Thymus (tissue), 11 donors: ENCODE measurements at regions not wholly inside any gene's neighbourhood (a gene's known extent, or its start where the extent isn't known, plus 50 kb on each side); places are given as distances from the start of the nearest gene placed in this dataset.

Source experiments
- DNase-seq, 9 donors: peaks; one replicate each; pipeline ENCODE4 v3.0.0-alpha.2; 2013; ENCODE audit warnings: low spot score in 9 of 9, low read depth in 6 of 9, missing footprints in 1 of 9
- H3K27ac ChIP-seq, 2 donors: one replicate each; pipeline ENCODE4 v1.5.1; 2013; ENCODE audit warnings: control low read depth in 1 of 2, low read depth in 1 of 2, low read length in 1 of 2, mild to moderate bottlenecking in 1 of 2, moderate library complexity in 1 of 2
- H3K27me3 ChIP-seq, 2 donors: one replicate each; pipeline ENCODE4 v1.5.1; 2013; ENCODE audit warnings: low read length in 1 of 2; ENCODE audit not compliant: control insufficient read depth in 2 of 2, insufficient read depth in 1 of 2
- H3K36me3 ChIP-seq, 2 donors: one replicate each; pipeline ENCODE4 v1.5.1; 2013; ENCODE audit warnings: low read length in 1 of 2, mild to moderate bottlenecking in 1 of 2, moderate library complexity in 1 of 2; ENCODE audit not compliant: control insufficient read depth in 2 of 2, insufficient read depth in 2 of 2
- H3K4me1 ChIP-seq, 2 donors: one replicate each; pipeline ENCODE4 v1.5.1; 2013; ENCODE audit warnings: low read length in 2 of 2; ENCODE audit not compliant: control insufficient read depth in 2 of 2, insufficient read depth in 2 of 2
- H3K4me3 ChIP-seq, 2 donors: one replicate each; pipeline ENCODE4 v1.5.1; 2013; ENCODE audit warnings: low read length in 2 of 2, control low read depth in 1 of 2, mild to moderate bottlenecking in 1 of 2
- H3K9me3 ChIP-seq, 2 donors: one replicate each; pipeline ENCODE4 v1.5.1; 2013; ENCODE audit warnings: low read length in 1 of 2, mild to moderate bottlenecking in 1 of 2; ENCODE audit not compliant: control insufficient read depth in 2 of 2, insufficient read depth in 1 of 2
- WGBS: extraction: QIAGEN DNeasy Blood & Tissue Kit; methylation state at CpG from one replicate; pipeline ENCODE4 v1.1.7; 2013; 5-methylcytosine and 5-hydroxymethylcytosine counted together
- donor health status: healthy.

DNA sequence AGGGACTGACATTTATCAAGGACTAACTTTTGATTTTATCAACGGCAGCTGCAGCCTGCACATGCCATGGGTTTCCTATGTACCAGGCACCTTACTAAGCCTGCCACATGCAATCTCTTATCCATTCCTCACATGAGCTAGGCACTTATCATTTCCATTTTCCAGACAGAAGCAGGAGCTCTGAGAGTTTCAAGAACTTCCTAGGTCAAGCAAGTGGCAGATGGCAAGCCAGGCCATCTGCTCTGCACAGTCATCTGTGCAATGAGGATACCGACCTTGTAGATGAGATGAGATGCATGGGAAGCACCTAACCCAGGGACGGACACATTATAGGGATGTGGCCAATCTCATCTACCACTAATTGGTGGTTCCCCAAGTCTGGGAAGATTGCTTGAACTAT lies 339.4 kb upstream of the USP24 start:
- no peaks in the 10 kb centered on the region for H3K4me1 ChIP-seq
- WGBS = 92% methylated on average over 3 of the region's 3 CpGs
- no peak overlapping the region for H3K4me3 ChIP-seq
- no peaks in the 10 kb centered on the region for H3K36me3 ChIP-seq
- no peak for DNase-seq
- no peaks in the 10 kb centered on the region for H3K9me3 ChIP-seq
- H3K27ac ChIP-seq = no peak overlapping the region
- H3K27me3 ChIP-seq = no peaks in the 10 kb centered on the region

DNA sequence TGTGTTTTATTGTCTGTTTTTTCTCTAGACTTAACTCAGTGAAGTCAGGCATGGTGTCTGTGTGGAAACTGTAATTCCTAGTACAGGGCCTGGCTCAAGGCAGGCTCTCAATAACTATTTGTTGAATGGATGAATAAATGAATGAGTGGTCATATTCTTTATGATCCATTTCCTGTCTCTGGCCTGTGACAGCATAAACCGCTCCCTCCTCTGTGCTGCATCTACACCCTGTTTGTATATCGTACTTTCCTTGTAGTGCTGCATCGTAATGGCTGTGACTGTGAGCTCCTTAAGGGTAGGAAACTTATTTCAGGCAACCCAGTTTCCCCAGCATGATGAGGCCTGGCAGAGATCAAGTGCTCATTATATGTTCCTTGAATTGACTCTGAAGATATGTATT lies 337.5 kb upstream of the USP24 start:
- H3K27me3 ChIP-seq = no peaks in the 10 kb centered on the region
- H3K9me3 ChIP-seq = no peaks in the 10 kb centered on the region
- no peak overlapping the region for H3K4me3 ChIP-seq
- H3K4me1 ChIP-seq = no peaks in the 10 kb centered on the region
- DNase-seq = no peak
- no peaks in the 10 kb centered on the region for H3K36me3 ChIP-seq
- H3K27ac ChIP-seq = no peak overlapping the region
- 98% methylated on average over 3 of the region's 3 CpGs for WGBS

DNA sequence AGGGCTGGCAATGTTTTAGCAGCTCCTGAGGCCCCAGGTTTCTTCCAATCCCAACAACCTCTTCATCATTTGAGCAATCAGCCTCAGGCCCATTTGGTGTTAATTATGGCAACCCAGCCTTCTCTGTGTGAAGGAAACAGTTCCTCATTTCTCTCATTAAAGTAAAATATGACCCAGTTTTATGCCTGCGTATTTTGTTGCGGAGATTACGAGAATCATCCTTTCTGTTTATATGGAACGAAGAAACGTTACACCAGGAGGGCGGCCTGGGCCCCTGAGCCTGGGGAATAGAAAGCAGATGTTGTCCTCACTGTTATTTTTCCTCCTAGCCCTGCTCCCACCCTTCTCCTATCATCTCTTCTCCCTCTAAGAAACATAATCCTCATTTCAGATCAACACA lies 332.2 kb upstream of the USP24 start:
- Histone ChIP-seq H3K9me3 (no peaks in the 10 kb centered on the region), H3K27ac (no peak overlapping the region), H3K4me3 (no peak overlapping the region), H3K36me3 (no peaks in the 10 kb centered on the region), H3K27me3 (no peaks in the 10 kb centered on the region), H3K4me1 (no peaks in the 10 kb centered on the region)
- no peak for DNase-seq
- WGBS = 95% methylated on average over 6 of the region's 6 CpGs

DNA sequence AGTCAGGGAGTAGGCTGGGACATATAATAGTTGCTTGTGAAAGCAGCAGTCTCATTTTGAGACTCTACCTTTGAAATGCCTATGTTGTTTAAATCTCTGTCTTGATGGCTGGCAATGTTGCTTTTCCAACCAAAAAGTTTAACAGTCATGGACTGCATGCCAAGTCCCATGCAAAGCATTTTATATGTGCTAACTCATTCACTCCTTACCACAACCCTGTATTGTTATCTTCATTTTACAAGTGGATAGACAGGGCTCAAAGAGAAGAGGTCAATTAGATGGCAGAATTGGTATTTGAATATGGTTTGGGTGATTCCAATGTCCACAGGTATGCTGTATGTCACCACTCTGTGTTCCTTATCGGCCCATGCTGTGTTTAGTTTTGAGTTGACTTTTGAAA lies 331.4 kb upstream of the USP24 start:
- H3K9me3 ChIP-seq = no peaks in the 10 kb centered on the region
- WGBS = 99% methylated on average over 1 of the region's 1 CpG
- H3K27ac ChIP-seq = no peak overlapping the region
- no peak overlapping the region for H3K4me3 ChIP-seq
- H3K4me1 ChIP-seq = no peaks in the 10 kb centered on the region
- no peak for DNase-seq
- no peaks in the 10 kb centered on the region for H3K36me3 ChIP-seq
- no peaks in the 10 kb centered on the region for H3K27me3 ChIP-seq

DNA sequence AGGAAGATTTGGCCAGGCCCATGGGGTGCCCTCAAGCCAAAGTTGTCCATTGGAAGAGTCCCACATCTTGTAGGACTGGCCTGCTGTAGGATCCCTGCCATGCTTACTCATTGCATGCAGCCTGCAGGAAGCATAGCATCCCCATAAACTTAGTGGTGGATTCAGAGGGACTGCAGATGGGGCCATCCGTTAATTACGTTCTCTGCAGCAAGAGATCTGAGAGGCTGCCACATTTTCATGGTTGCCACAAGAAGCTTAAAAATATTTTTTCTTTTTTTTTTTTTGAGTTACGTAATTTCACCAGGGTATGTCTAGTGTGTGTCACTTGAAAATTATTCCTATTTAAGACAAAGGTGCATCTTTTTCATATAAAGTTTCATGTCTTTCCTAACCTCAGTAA lies 329.7 kb upstream of the USP24 start:
- H3K27me3 ChIP-seq = no peaks in the 10 kb centered on the region
- H3K9me3 ChIP-seq = no peaks in the 10 kb centered on the region
- no peaks in the 10 kb centered on the region for H3K36me3 ChIP-seq
- no peaks in the 10 kb centered on the region for H3K4me1 ChIP-seq
- DNase-seq = no peak
- no peak overlapping the region for H3K27ac ChIP-seq
- 93% methylated on average over 3 of the region's 3 CpGs for WGBS
- no peak overlapping the region for H3K4me3 ChIP-seq

DNA sequence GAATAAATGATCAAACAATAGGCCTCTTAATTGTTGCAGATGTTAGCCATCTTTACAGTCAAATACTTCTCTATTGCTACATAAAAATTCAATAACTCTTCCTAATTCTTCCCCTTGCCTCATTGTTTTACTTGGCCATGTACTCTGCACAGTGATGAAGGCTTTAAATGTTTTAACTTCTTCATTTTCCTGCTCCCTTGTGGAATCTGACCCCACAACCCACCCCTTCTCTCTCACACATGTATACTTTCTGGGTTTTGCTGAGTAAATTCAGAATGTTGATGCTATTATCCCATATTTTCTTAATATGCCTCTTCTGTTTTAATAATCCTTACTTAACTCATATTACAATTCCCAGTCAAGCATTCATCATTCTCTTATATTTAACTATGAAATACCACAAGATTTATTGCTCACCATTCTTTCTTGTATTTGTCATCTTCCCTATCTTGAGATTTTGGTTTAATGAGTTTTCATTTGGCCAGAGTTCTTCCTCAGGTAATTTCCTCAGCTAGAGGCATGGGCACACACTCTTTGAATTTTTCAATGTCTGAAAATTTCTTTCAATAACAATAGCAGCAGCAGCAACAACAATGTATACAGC lies 327.8 kb upstream of the USP24 start:
- Histone ChIP-seq H3K4me1 (no peaks in the 10 kb centered on the region), H3K27me3 (no peaks in the 10 kb centered on the region), H3K36me3 (no peaks in the 10 kb centered on the region), H3K9me3 (no peaks in the 10 kb centered on the region), H3K27ac (no peak overlapping the region), H3K4me3 (no peak overlapping the region)
- DNase-seq = no peak

DNA sequence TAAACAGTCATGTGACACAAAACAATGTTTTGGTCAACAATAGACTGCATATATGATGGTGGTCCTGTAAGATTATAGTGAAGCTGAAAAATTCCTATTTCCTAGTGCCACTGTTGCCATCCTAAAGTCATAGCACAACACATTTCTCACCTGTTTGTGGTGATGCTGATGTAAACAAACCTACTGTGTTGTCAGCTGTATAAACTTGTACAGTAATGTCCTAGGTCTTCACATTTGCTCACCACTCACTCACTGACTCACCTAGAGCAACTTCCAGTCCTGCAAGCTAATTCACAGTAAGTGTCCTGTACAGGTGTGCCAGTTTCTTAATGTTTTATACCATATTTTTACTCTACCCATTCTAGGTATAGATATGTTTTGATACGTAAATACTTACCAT lies 326.1 kb upstream of the USP24 start:
- H3K4me1 ChIP-seq = peaks cover 0 to 2% of the 10 kb centered on the region in 2 donors
- 99% methylated on average over 1 of the region's 1 CpG for WGBS

DNA sequence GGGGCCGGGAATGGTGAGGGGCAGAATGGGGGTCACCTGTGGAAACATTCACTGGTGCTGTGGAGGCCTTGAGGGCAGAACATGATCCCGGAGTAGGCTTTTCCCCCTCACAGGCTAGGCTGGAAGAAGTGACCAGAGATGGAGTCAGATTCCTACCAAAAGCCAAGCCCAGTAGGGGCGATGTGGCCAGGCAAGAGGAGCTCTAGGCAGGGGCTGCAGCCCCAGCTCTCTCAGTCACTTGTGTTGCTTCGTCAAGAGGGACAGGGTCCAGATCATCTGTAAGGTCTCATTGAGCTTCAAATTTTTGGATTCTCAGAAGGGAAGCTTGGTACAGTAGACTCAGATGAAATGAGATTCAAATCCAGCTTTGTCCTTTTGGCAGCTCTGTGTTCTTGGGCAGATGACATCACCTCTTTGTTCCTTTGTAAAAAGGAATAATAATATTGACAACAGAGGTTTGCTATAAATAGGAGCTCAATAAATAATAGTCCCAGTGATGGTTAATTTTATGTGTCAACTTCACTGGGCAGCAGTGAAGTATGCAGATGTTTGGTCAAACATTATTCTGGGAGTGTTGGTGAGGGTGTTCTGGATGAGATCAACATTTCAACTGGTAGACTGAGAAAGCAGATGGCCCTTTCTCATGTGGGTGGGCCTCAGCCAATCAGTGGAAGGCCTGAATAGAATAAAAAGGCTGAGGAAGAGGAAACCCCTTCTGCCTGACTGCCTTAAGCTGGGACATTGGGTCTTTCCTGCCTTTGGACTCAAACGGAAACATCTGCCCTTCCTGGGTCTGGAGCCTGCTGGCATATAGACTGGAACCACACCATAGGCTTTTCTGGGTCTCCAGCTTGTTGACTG lies 324.7 kb upstream of the USP24 start:
- no peak overlapping the region for H3K4me3 ChIP-seq
- 89% methylated on average over 5 of the region's 5 CpGs for WGBS
- no peaks in the 10 kb centered on the region for H3K9me3 ChIP-seq
- DNase-seq = no peak
- H3K36me3 ChIP-seq = no peaks in the 10 kb centered on the region
- H3K27ac ChIP-seq = no peak overlapping the region
- H3K27me3 ChIP-seq = no peaks in the 10 kb centered on the region
- H3K4me1 ChIP-seq = peaks cover 0 to 4% of the 10 kb centered on the region in 2 donors

More for the DNA sequence above, 326.1 kb upstream of the USP24 start:
- Histone ChIP-seq H3K36me3 (no peaks in the 10 kb centered on the region), H3K4me3 (no peak overlapping the region), H3K27ac (no peak overlapping the region), H3K27me3 (no peaks in the 10 kb centered on the region), H3K9me3 (no peaks in the 10 kb centered on the region)
- no peak for DNase-seq

DNA sequence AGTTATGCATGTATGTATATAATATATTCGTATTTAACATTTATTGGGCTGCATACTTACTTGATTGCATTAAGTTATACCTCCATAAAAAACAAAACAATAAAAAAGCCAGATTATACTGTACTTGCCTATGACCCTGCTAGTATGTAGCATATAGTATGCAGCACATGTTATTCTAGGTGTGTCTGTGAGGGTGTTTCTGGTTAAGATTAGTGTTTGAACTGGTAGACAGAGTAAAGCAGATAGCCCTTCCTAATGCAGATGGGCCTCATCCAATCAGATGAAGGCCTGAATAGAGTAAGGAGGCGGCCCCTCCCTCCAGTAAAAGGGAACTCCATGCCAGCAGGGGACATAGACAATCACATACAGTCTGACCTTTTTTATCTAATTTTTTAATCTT lies 323.3 kb upstream of the USP24 start:
- Histone ChIP-seq H3K9me3 (no peaks in the 10 kb centered on the region), H3K36me3 (no peaks in the 10 kb centered on the region), H3K27me3 (no peaks in the 10 kb centered on the region), H3K4me3 (no peak overlapping the region), H3K4me1 (peaks cover 0 to 4% of the 10 kb centered on the region in 2 donors), H3K27ac (no peak overlapping the region)
- DNase-seq = no peak
- 95% methylated on average over 2 of the region's 2 CpGs for whole genome bisulfite sequencing
